ENCODE measurements at regions not wholly inside any gene's neighbourhood (a gene's known extent, or its start where the extent isn't known, plus 50 kb on each side); places are given as distances from the start of the nearest gene placed in this dataset.
A peak's percentile ranks its signal among the peaks of the same experiment; 100 is the strongest.

- ChIA-PET POLR2A (no interaction called here), CTCF (no interaction called here)
- DNase-seq (ENCODE audit: extremely low spot score) = no peak
- TF ChIP-seq ELF4 (IDR thresholded peaks at IDR 0.05) (no peak), BHLHE40 (IDR thresholded peaks at IDR 0.05; ENCODE audit: borderline replicate concordance) (no peak), TARDBP (IDR thresholded peaks at IDR 0.05) (no peak), ZNF384 (IDR thresholded peaks at IDR 0.05) (no peak), FOXM1 (IDR thresholded peaks at IDR 0.05; ENCODE audit: borderline replicate concordance) (no peak), SP1 (IDR thresholded peaks at IDR 0.05) (no peak), ARNT (IDR thresholded peaks at IDR 0.05) (no peak), FOXK2 (IDR thresholded peaks at IDR 0.05) (no peak), L3MBTL2 (conservative IDR thresholded peaks at IDR 0.05) (no peak), HDGF (IDR thresholded peaks at IDR 0.05; ENCODE audit: borderline replicate concordance) (no peak), FOXA1 (IDR thresholded peaks at IDR 0.05) (no peak), NFRKB (IDR thresholded peaks at IDR 0.05) (no peak), LEF1 (IDR thresholded peaks at IDR 0.05; ENCODE audit: borderline replicate concordance) (no peak)
These were observed 339.2 kb upstream of the MEOX2 start for GRCh38 chr7:16025696-16026095.

DNA sequence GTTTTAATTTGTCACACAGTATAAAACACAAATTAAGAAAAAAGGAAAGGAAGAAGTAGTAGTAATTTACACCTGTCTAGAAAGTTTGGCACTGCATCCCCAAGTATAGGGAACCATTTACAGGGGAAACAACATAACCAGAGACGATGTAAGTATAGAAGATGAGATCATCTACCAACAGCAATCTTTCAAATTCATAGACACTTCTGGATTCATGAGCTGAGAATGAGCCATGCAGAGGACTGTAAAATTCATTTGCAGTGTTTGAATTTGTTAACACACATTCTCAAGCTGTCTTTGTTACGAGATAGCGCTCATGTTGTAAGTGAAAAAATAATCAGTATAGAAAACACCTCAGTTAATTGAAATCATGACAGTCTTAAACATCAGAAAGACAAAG lies 337.0 kb upstream of the MEOX2 start:
- ChIA-PET CTCF (no interaction called here), POLR2A (no interaction called here)
- DNase-seq (ENCODE audit: extremely low spot score) = no peak
- TF ChIP-seq FOXK2 (IDR thresholded peaks at IDR 0.05) (no peak), SP1 (IDR thresholded peaks at IDR 0.05) (no peak), NFRKB (IDR thresholded peaks at IDR 0.05) (no peak), CTBP1 (IDR thresholded peaks at IDR 0.05; ENCODE audit: borderline replicate concordance) (no peak), ARNT (IDR thresholded peaks at IDR 0.05) (no peak)

DNA sequence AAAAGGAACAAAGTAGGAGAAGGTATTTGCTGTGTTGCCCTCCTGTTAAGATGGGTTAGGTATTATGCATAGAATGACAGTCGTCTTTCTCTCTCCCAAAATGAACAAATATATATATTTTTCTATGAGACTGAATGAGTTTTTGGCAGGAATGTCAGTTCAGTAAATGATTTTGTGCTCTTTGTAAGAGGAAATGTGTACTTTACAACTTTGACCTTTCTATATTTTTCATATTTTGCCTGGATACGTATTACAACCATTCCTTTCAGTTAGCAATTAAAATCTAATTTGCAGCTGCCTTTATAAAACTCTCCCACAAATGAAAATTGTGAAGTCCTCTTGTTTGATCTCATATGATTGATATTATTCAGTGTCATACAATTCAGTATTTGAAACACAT lies 336.6 kb upstream of the MEOX2 start:
- POLR2A ChIA-PET = no interaction called here
- TF ChIP-seq SP1 (IDR thresholded peaks at IDR 0.05) (no peak), SUZ12 (IDR thresholded peaks at IDR 0.05) (no peak)
- CTCF ChIA-PET = no interaction called here
- DNase-seq (ENCODE audit: extremely low spot score) = no peak

DNA sequence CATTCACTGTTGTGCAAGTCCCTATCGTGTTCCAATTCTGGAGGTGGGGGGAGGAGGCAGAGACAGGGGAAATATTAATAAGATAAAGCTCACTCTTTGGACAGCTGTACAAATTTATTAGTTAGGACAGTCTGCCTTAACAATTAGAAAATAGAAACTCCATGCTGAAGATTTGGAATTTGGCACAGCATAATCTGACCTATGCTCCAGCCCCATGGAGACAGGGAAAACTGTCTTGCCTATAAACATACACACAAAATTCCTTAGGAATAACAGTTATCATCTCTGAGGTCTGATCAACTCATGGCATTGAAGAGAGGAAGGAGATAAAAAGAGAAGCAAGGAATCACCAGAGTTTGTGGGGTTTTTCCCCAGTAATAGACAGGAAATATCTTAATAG lies 335.4 kb upstream of the MEOX2 start:
- CTCF ChIA-PET = no interaction called here
- no peak for TF ChIP-seq FOXK2 (IDR thresholded peaks at IDR 0.05)
- TF ChIP-seq SP1 (IDR thresholded peaks at IDR 0.05) = no peak
- no peak for TF ChIP-seq LEF1 (IDR thresholded peaks at IDR 0.05; ENCODE audit: borderline replicate concordance)
- TF ChIP-seq ELF4 (IDR thresholded peaks at IDR 0.05) = no peak
- TF ChIP-seq BHLHE40 (IDR thresholded peaks at IDR 0.05; ENCODE audit: borderline replicate concordance) = no peak
- no peak for TF ChIP-seq SUZ12 (IDR thresholded peaks at IDR 0.05)
- TF ChIP-seq ZNF384 (IDR thresholded peaks at IDR 0.05) = no peak
- no peak for TF ChIP-seq HDGF (IDR thresholded peaks at IDR 0.05; ENCODE audit: borderline replicate concordance)
- no peak for TF ChIP-seq FOXM1 (IDR thresholded peaks at IDR 0.05; ENCODE audit: borderline replicate concordance)
- no peak for TF ChIP-seq L3MBTL2 (conservative IDR thresholded peaks at IDR 0.05)
- TF ChIP-seq CTBP1 (IDR thresholded peaks at IDR 0.05; ENCODE audit: borderline replicate concordance) = no peak
- TF ChIP-seq TARDBP (IDR thresholded peaks at IDR 0.05) = no peak
- TF ChIP-seq PKNOX1 (IDR thresholded peaks at IDR 0.05) = no peak
- no peak for TF ChIP-seq FOXA1 (IDR thresholded peaks at IDR 0.05)
- no peak for TF ChIP-seq ARNT (IDR thresholded peaks at IDR 0.05)
- TF ChIP-seq NFRKB (IDR thresholded peaks at IDR 0.05) = no peak
- POLR2A ChIA-PET = no interaction called here
- no peak for DNase-seq (ENCODE audit: extremely low spot score)

DNA sequence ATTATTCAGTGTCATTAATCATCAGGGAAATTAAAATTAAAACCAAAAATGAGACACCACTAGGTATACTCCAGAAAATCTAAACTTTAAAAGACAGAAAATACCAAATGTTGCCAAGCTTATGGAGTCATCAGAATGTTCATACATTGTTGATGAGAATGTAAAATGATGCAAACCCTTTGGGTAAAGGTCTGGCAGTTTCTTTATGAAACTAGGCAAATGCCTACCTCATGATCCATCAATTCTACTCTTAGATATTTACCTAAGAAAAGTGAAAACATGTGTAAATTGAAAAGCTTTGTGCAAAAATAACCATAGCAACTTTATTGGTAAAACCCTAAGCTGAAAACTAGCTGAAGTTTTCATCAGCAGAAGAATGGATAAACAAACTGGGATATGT lies 329.5 kb upstream of the MEOX2 start:
- POLR2A ChIA-PET = no interaction called here
- no peak for TF ChIP-seq FOXA1 (IDR thresholded peaks at IDR 0.05)
- CTCF ChIA-PET = no interaction called here
- DNase-seq (ENCODE audit: extremely low spot score) = no peak

DNA sequence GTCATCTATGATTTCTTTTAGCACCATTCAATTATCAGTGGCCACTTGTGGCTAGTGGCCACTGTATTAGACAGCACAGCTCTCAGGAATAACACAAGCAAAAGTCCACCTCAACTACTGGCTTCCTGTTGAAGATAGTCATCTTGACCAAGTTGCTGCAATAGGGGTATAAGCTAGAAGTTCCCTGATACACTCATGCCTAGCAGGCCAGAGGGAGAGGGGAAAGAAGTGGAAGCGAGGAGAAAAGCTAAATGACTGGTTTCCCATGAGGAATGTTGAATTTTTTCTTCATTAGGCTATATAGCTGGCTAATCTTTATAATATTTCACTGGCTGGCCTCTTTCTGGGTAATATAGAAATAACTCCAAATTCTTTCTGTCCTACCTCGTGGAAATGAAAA lies 327.5 kb upstream of the MEOX2 start:
- POLR2A ChIA-PET = no interaction called here
- no peak for DNase-seq (ENCODE audit: extremely low spot score)
- no peak for TF ChIP-seq LEF1 (IDR thresholded peaks at IDR 0.05; ENCODE audit: borderline replicate concordance)
- TF ChIP-seq FOXM1 (IDR thresholded peaks at IDR 0.05; ENCODE audit: borderline replicate concordance) = no peak
- no peak for TF ChIP-seq ZNF384 (IDR thresholded peaks at IDR 0.05)
- TF ChIP-seq FOXA1 (IDR thresholded peaks at IDR 0.05) = no peak
- TF ChIP-seq ARNT (IDR thresholded peaks at IDR 0.05) = no peak
- TF ChIP-seq BHLHE40 (IDR thresholded peaks at IDR 0.05; ENCODE audit: borderline replicate concordance) = no peak
- TF ChIP-seq FOXK2 (IDR thresholded peaks at IDR 0.05) = no peak
- TF ChIP-seq L3MBTL2 (conservative IDR thresholded peaks at IDR 0.05) = no peak
- no peak for TF ChIP-seq PKNOX1 (IDR thresholded peaks at IDR 0.05)
- no peak for TF ChIP-seq NFRKB (IDR thresholded peaks at IDR 0.05)
- CTCF ChIA-PET = no interaction called here

GRCh38 chr7:16007911-16008310 lies 321.4 kb upstream of the MEOX2 start:
- ChIA-PET CTCF (no interaction called here), POLR2A (no interaction called here)
- TF ChIP-seq FOXM1 (IDR thresholded peaks at IDR 0.05; ENCODE audit: borderline replicate concordance) (no peak), LEF1 (IDR thresholded peaks at IDR 0.05; ENCODE audit: borderline replicate concordance) (no peak), ZNF384 (IDR thresholded peaks at IDR 0.05) (no peak), CTBP1 (IDR thresholded peaks at IDR 0.05; ENCODE audit: borderline replicate concordance) (no peak), SUZ12 (IDR thresholded peaks at IDR 0.05) (no peak), FOXK2 (IDR thresholded peaks at IDR 0.05) (no peak), TARDBP (IDR thresholded peaks at IDR 0.05) (no peak), NFRKB (IDR thresholded peaks at IDR 0.05) (no peak)
- DNase-seq (ENCODE audit: extremely low spot score) = no peak

GRCh38 chr7:16004702-16005101 lies 318.2 kb upstream of the MEOX2 start:
- POLR2A ChIA-PET = no interaction called here
- peak; percentile 55; the same call in 1 of the 2 replicates for TF ChIP-seq CTBP1 (IDR thresholded peaks at IDR 0.05; ENCODE audit: borderline replicate concordance)
- TF ChIP-seq ARNT (IDR thresholded peaks at IDR 0.05) = no peak
- peak; percentile 80 for TF ChIP-seq PKNOX1 (IDR thresholded peaks at IDR 0.05)
- peak; percentile 7 for DNase-seq (ENCODE audit: extremely low spot score)
- CTCF ChIA-PET = no interaction called here
